Neural cell (in vitro differentiated cells): ENCODE measurements at regions not wholly inside any gene's neighbourhood (a gene's known extent, or its start where the extent isn't known, plus 50 kb on each side); places are given as distances from the start of the nearest gene placed in this dataset.

Experiments used
- H2AFZ ChIP-seq: fragments of 200-600, 300-800 bp; sonication (generic), shearing (Covaris generic); 2 replicates; pipeline ENCODE4 v1.6.0; 2014; ENCODE audit warnings: low read depth, mild to moderate bottlenecking, antibody characterized with exemption, low read length, moderate library complexity
- H3F3A ChIP-seq: fragments of 200-600 bp; shearing (Covaris generic); 2 replicates; pipeline ENCODE4 v1.6.1; 2016; ENCODE audit warnings: mild to moderate bottlenecking, moderate library complexity, mixed read lengths, antibody characterized with exemption, low read length; ENCODE audit not compliant: insufficient read depth, poor library complexity, severe bottlenecking
- H3K27ac ChIP-seq: fragments of 200-600, 300-800 bp; sonication (generic), shearing (Covaris generic); 2 replicates; pipeline ENCODE4 v1.5.1; 2014; ENCODE audit warnings: mild to moderate bottlenecking, low read length, moderate library complexity
- H3K27me3 ChIP-seq: fragments of 300-800, 200-600 bp; sonication (generic), shearing (Covaris generic); 2 replicates; pipeline ENCODE4 v1.6.0; 2014; ENCODE audit warnings: mild to moderate bottlenecking, low read depth, low read length, moderate library complexity; ENCODE audit not compliant: insufficient read depth
- H3K36me3 ChIP-seq: fragments of 300-800, 200-600 bp; sonication (generic), shearing (Covaris generic); 2 replicates; pipeline ENCODE4 v1.5.1; 2014; ENCODE audit warnings: mild to moderate bottlenecking, antibody characterized with exemption, low read length, moderate library complexity; ENCODE audit not compliant: insufficient read depth
- H3K4me2 ChIP-seq: fragments of 300-800, 200-600 bp; sonication (generic), shearing (Covaris generic); 2 replicates; pipeline ENCODE4 v1.6.0; 2014; ENCODE audit warnings: mild to moderate bottlenecking, low read length
- H3K4me3 ChIP-seq: fragments of 300-800, 200-600 bp; sonication (generic), shearing (Covaris generic); 2 replicates; pipeline ENCODE4 v1.5.1; 2014; ENCODE audit warnings: mild to moderate bottlenecking, low read length, moderate library complexity
- H3K79me2 ChIP-seq: fragments of 200-600 bp; shearing (Covaris generic); replicated peaks from 2 replicates; pipeline ENCODE4 v1.6.0; 2014; ENCODE audit warnings: mild to moderate bottlenecking, low read length, moderate library complexity; ENCODE audit not compliant: insufficient read depth
- H3K9ac ChIP-seq: fragments of 300-800, 200-600 bp; sonication (generic), shearing (Covaris generic); 2 replicates; pipeline ENCODE4 v1.6.1; 2016; ENCODE audit warnings: mild to moderate bottlenecking, low read length, mixed read lengths
- H3K9me2 ChIP-seq: fragments of 200-600 bp; shearing (Covaris generic); 2 replicates; pipeline ENCODE4 v1.6.1; 2016; ENCODE audit warnings: mild to moderate bottlenecking, low read length, mixed read lengths; ENCODE audit not compliant: insufficient read depth
- H3K9me3 ChIP-seq: fragments of 200-600, 300-800 bp; sonication (generic), shearing (Covaris generic); 2 replicates; pipeline ENCODE4 v1.6.1; 2016; ENCODE audit warnings: mild to moderate bottlenecking, mixed run types, low read length, moderate library complexity, mixed read lengths
- H4K20me1 ChIP-seq: fragments of 200-600 bp; shearing (Covaris generic); 2 replicates; pipeline ENCODE4 v1.6.1; 2016; ENCODE audit warnings: mild to moderate bottlenecking, mixed run types; ENCODE audit not compliant: insufficient read depth
- CTCF ChIP-seq: fragments of 450-650 bp; IDR thresholded peaks from 2 replicates; pipeline ENCODE4 v1.5.1; 2014; ENCODE audit warnings: antibody characterized with exemption, mild to moderate bottlenecking, moderate library complexity; ENCODE audit not compliant: poor library complexity, severe bottlenecking
- EP300 ChIP-seq: fragments of 450-650 bp; conservative IDR thresholded peaks from 2 replicates; pipeline ENCODE4 v1.6.1; 2014; ENCODE audit warnings: antibody characterized with exemption, mild to moderate bottlenecking, moderate library complexity; ENCODE audit not compliant: poor library complexity, severe bottlenecking
- EZH2 ChIP-seq: fragments of 200-600, 300-800 bp; shearing (Covaris generic), sonication (generic); IDR thresholded peaks from 2 replicates; pipeline ENCODE4 v1.6.1; 2014; ENCODE audit warnings: antibody characterized with exemption, low read length, borderline replicate concordance, mild to moderate bottlenecking; ENCODE audit not compliant: insufficient read depth, poor library complexity, severe bottlenecking
- POLR2AphosphoS5 ChIP-seq: IDR thresholded peaks from 2 replicates; pipeline ENCODE4 v1.6.1; 2012
- RAD21 ChIP-seq: fragments of 450-650 bp; conservative IDR thresholded peaks from 2 replicates; pipeline ENCODE4 v1.6.1; 2014; ENCODE audit warnings: antibody characterized with exemption, mild to moderate bottlenecking, moderate library complexity
- REST ChIP-seq: IDR thresholded peaks from 2 replicates; pipeline ENCODE4 v1.6.1; 2012; ENCODE audit warnings: borderline replicate concordance
- SMC3 ChIP-seq: fragments of 450-650 bp; conservative IDR thresholded peaks from 2 replicates; pipeline ENCODE4 v1.6.1; 2014; ENCODE audit warnings: antibody characterized with exemption, mild to moderate bottlenecking, moderate library complexity; ENCODE audit not compliant: poor library complexity

- no peaks in the 10 kb centered on the region for H3K27me3 ChIP-seq
Measured at GRCh38 chr5:103793595-103794182, 231.1 kb upstream of the NUDT12 start.

DNA sequence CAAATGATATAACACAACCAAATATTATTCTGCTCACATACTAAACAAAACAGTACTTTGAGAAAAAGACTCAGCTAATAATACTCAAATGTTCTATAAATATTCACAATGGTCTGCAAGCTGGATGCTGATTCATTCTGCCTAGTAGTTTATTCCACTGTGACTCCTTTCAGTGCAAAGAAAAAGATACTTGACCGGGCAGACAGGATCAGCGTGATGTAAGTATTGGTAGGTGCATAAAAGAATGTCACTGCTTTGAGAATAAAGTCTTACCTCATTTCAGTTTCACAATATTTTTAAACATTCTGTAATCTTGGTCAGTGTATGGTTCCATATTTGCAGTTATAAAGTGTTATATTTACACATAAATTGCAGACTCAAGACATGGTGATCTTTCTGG, 223.0 kb upstream of the NUDT12 start:
- Histone ChIP-seq H2AFZ (no peak overlapping the region), H3K9me2 (no peaks in the 10 kb centered on the region), H3F3A (no peaks in the 10 kb centered on the region), H3K27me3 (no peaks in the 10 kb centered on the region), H3K79me2 (no peaks in the 10 kb centered on the region), H3K27ac (no peak overlapping the region), H3K4me3 (no peak overlapping the region), H3K36me3 (no peaks in the 10 kb centered on the region), H3K9ac (no peak overlapping the region), H4K20me1 (no peaks in the 10 kb centered on the region), H3K4me2 (no peak overlapping the region), H3K9me3 (no peaks in the 10 kb centered on the region)
- TF ChIP-seq EP300 = no peak
- TF ChIP-seq REST = no peak
- TF ChIP-seq EZH2 = no peak
- no peak for TF ChIP-seq POLR2AphosphoS5

More at GRCh38 chr5:103793595-103794182, 231.1 kb upstream of the NUDT12 start:
- no peak overlapping the region for H3K4me3 ChIP-seq
- H3K36me3 ChIP-seq = no peaks in the 10 kb centered on the region
- H4K20me1 ChIP-seq = no peaks in the 10 kb centered on the region
- no peak overlapping the region for H3K9ac ChIP-seq
- H3K9me2 ChIP-seq = no peaks in the 10 kb centered on the region
- H3K27ac ChIP-seq = no peak overlapping the region
- no peaks in the 10 kb centered on the region for H3F3A ChIP-seq
- H3K9me3 ChIP-seq = peaks cover 5% of the 10 kb centered on the region
- H3K4me2 ChIP-seq = no peak overlapping the region
- H2AFZ ChIP-seq = no peak overlapping the region
- no peaks in the 10 kb centered on the region for H3K79me2 ChIP-seq
- TF ChIP-seq EZH2 (no peak), CTCF (no peak), RAD21 (no peak), REST (no peak), SMC3 (no peak), POLR2AphosphoS5 (no peak)
